ENCODE measurements at regions not wholly inside any gene's neighbourhood (a gene's known extent, or its start where the extent isn't known, plus 50 kb on each side); places are given as distances from the start of the nearest gene placed in this dataset.
A peak's percentile ranks its signal among the peaks of the same experiment; 100 is the strongest.

DNA sequence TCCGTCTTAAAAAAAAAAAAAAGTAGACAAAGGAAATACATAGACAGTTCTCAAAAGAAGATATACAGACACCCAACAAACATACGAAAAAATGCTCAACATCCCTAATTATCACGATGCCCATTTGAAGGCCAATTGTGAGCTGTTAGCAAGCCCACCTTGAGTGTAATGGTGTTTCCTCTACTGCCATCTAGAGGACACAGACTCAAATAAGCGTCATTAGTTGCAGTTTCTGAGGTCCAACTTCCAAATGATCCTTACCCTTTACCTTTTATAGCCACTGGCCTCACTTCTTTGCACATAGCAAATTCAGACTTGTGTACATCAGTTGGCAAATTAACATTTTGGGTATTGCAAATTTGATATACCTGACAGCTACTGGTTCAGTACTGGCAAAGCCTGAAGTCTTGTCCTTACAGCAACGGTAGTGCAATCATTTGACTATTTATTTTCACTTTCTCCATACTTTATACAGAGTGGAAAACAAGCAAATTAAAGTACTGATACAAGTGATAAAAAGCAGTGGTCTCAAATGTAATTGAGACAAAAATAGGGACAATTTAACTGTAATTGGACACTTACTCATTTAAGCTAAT lies 536.3 kb upstream of the EEF2KMT start:
- TF ChIP-seq, protein P1, sequence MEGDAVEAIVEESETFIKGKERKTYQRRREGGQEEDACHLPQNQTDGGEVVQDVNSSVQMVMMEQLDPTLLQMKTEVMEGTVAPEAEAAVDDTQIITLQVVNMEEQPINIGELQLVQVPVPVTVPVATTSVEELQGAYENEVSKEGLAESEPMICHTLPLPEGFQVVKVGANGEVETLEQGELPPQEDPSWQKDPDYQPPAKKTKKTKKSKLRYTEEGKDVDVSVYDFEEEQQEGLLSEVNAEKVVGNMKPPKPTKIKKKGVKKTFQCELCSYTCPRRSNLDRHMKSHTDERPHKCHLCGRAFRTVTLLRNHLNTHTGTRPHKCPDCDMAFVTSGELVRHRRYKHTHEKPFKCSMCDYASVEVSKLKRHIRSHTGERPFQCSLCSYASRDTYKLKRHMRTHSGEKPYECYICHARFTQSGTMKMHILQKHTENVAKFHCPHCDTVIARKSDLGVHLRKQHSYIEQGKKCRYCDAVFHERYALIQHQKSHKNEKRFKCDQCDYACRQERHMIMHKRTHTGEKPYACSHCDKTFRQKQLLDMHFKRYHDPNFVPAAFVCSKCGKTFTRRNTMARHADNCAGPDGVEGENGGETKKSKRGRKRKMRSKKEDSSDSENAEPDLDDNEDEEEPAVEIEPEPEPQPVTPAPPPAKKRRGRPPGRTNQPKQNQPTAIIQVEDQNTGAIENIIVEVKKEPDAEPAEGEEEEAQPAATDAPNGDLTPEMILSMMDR (IDR thresholded peaks at IDR 0.05 in 8 of 11, conservative IDR thresholded peaks at IDR 0.05 in 3 of 11), result peak in 2 of 11 experiments; percentile 33 to 38
- TF ChIP-seq POLR2AphosphoS5 (IDR thresholded peaks at IDR 0.05), result no peak
